H7 (cell line): ENCODE measurements at regions not wholly inside any gene's neighbourhood (a gene's known extent, or its start where the extent isn't known, plus 50 kb on each side); places are given as distances from the start of the nearest gene placed in this dataset.
"Not testable (repeated sequence)": the region's sequence is repeated elsewhere in the genome, so short reads cannot be mapped to it uniquely, and the experiment has no call there.

Source experiments
- DNase-seq: peaks from one replicate; pipeline ENCODE4 v3.0.0; 2012
- H3K27me3 ChIP-seq: 2 replicates; pipeline ENCODE4 v1.6.0; 2011; ENCODE audit warnings: mild to moderate bottlenecking, low read length; ENCODE audit not compliant: control insufficient read depth, insufficient read depth
- H3K36me3 ChIP-seq: replicated peaks from 2 replicates; pipeline ENCODE4 v1.5.1; 2011; ENCODE audit warnings: low read length; ENCODE audit not compliant: control insufficient read depth, insufficient read depth
- H3K4me3 ChIP-seq: 2 replicates; pipeline ENCODE4 v1.5.1; 2011; ENCODE audit warnings: low read depth, mild to moderate bottlenecking, control low read depth, low read length, moderate library complexity; ENCODE audit not compliant: insufficient read depth

DNA sequence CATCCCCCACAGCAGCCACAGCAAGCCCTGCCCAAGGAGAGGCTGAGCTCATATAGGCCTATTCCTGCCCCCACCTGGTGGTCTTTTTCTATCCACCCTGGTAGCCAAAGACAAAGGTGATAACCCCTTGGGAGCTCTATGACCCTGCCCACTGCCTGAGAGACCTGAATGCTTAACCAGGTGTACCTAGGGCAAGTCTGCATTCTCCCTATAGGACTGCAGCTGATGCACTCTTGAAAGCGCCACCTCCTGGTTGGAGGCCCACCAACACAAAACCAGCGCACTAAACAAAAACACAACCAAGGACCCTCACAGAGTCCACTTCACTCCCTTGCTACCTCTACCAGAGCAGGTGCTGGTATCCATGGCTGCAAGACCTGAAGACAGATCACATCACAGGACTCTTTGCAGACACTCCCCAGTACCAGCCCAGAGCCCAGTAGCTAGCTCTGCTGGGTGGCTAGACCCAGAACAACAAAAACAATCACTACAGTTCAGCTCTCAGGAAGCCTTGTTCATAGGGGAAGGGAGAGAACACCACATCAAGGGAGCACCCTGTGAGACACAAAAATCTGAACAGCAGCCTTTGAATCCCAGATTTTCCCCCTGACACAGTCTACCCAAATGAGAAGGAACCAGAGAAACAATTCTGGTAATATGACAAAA, 72.8 kb upstream of the SORL1 start:
- not testable (repeated sequence) for H3K27me3 ChIP-seq, H3K4me3 ChIP-seq, H3K36me3 ChIP-seq
- DNase-seq = peak; percentile 25

DNA sequence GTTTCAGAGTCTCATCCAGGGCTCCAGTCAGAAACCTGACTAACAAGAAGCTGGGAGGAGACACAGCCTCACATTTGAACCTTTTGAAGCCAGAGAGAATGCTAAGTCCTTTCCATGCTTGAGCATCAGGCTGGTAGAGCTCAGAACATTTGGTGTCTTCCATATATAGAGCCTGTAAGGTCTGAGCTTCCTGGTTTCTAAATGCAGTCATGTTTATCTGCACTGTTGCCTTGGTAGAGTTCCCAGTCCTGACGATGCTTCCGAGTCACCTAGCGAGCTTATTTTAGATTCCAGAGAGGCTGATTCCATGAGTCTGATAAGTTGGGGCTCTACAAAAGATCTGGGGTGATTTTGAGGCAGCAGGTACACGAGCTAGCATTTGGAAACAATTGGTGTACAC, 68.4 kb upstream of the SORL1 start:
- Histone ChIP-seq H3K27me3 (no peaks in the 10 kb centered on the region), H3K4me3 (no peak overlapping the region), H3K36me3 (no peaks in the 10 kb centered on the region)
- no peak for DNase-seq

DNA sequence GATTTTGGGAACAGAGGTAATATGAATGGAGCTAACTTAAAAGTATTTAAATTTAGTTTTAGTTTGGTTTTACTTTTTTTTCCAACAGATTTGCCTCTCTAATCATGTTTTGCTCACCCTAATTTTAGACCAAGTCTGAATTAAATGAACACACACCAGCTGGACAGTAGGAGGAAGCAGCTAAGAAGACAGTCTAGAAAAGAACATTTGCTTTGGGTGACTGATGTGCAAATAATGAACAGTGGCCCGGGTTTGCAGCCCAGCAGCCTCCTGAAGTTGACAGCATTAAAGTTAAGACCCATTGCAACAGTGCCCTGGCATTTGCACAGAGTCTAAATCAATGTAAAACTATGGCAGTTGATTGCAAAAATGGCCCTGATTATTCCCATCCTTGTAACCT, 66.4 kb upstream of the SORL1 start:
- Histone ChIP-seq H3K36me3 (no peaks in the 10 kb centered on the region), H3K27me3 (no peaks in the 10 kb centered on the region), H3K4me3 (no peak overlapping the region)
- no peak for DNase-seq
